ENCODE measurements at regions not wholly inside any gene's neighbourhood (a gene's known extent, or its start where the extent isn't known, plus 50 kb on each side); places are given as distances from the start of the nearest gene placed in this dataset.

DNA sequence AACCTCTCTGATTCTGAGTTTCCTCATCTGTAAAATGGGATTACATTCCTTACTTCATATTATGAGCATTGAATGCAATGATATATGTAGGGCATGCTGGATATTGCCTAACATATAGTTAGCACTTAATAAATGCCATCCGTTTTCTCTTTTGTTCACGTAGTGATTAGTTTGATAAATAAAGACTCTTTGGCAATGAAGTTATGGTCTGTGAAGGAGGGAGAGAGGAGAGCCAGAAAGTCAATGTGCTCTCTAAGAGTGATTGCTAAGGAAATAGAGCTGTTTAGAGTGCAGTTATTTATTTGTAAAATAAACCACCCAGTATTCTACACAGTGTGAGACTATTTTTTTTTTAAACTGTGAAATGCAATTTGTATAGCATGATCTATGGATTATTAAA lies 207.9 kb upstream of the E2F8 start:
- TF ChIP-seq, protein P1, sequence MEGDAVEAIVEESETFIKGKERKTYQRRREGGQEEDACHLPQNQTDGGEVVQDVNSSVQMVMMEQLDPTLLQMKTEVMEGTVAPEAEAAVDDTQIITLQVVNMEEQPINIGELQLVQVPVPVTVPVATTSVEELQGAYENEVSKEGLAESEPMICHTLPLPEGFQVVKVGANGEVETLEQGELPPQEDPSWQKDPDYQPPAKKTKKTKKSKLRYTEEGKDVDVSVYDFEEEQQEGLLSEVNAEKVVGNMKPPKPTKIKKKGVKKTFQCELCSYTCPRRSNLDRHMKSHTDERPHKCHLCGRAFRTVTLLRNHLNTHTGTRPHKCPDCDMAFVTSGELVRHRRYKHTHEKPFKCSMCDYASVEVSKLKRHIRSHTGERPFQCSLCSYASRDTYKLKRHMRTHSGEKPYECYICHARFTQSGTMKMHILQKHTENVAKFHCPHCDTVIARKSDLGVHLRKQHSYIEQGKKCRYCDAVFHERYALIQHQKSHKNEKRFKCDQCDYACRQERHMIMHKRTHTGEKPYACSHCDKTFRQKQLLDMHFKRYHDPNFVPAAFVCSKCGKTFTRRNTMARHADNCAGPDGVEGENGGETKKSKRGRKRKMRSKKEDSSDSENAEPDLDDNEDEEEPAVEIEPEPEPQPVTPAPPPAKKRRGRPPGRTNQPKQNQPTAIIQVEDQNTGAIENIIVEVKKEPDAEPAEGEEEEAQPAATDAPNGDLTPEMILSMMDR (IDR thresholded peaks at IDR 0.05) = no peak
- H3K27ac ChIP-seq = no peak overlapping the region
- WGBS, 4 donors = 93 to 95% (median 94%) methylated on average over 2 of the region's 2 CpGs
- H3K27me3 ChIP-seq = no peaks in the 10 kb centered on the region
- intact Hi-C loops (cut with DNase I) = loop anchor here in 1 of 10 donors (10.0 kb wide), 1 partner anchor 64 kb away; no protein-coding TSS in a partner anchor
- ATAC-seq (no peak), DNase-seq (no peak)
- H3K4me1 ChIP-seq = peaks cover 0 to 4% (median 0%) of the 10 kb centered on the region in 12 donors
- H3K9me3 ChIP-seq = no peaks in the 10 kb centered on the region
- H3K36me3 ChIP-seq = no peaks in the 10 kb centered on the region
- H3K4me3 ChIP-seq = no peak overlapping the region

GRCh38 chr11:19447150-19447566 lies 206.4 kb upstream of the E2F8 start:
- Histone ChIP-seq H3K27ac (no peak overlapping the region), H3K4me1 (peaks cover 0 to 8% (median 0%) of the 10 kb centered on the region in 12 donors), H3K9me3 (no peaks in the 10 kb centered on the region), H3K27me3 (no peaks in the 10 kb centered on the region), H3K4me3 (no peak overlapping the region), H3K36me3 (no peaks in the 10 kb centered on the region)
- ATAC-seq (no peak), DNase-seq (no peak)
- 54 to 79% (median 64%) methylated on average over 5 of the region's 5 CpGs for WGBS, 4 donors
- intact Hi-C loops (cut with DNase I) = loop anchor here in 1 of 10 donors (10.0 kb wide), 1 partner anchor 62 kb away; no protein-coding TSS in a partner anchor
- TF ChIP-seq POLR2A (IDR thresholded peaks at IDR 0.05) = no peak
- TF ChIP-seq, protein P1 (IDR thresholded peaks at IDR 0.05) = no peak

DNA sequence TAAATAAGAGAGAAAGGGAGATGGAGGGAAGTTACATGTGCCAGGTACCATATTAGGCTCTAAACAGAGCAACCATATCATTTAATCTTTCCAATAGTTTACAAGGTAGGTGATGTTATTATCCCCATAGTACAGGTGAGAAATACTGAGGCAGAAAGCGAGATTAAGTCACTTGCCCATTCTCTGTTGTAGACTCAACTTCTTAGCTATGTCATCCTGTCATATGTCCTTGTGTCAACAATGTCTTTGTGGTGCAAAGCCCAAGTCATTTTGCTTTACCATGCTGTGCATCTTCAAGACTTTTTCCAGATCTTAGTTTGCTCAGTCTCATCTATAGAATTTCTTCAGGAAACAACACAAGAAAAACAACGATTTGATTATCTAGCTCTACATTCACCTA lies 205.0 kb upstream of the E2F8 start:
- intact Hi-C loops (cut with DNase I) = loop anchor here in 1 of 10 donors (10.0 kb wide), 1 partner anchor 61 kb away; no protein-coding TSS in a partner anchor
- H3K9me3 ChIP-seq = no peaks in the 10 kb centered on the region
- 48 to 50% (median 49%) methylated on average over 2 of the region's 2 CpGs for WGBS, 4 donors
- TF ChIP-seq, protein P1 (IDR thresholded peaks at IDR 0.05) = no peak
- no peak for TF ChIP-seq POLR2A (IDR thresholded peaks at IDR 0.05)
- no peak overlapping the region for H3K27ac ChIP-seq
- peaks cover 0 to 16% (median 0%) of the 10 kb centered on the region in 12 donors for H3K4me1 ChIP-seq
- no peak overlapping the region for H3K4me3 ChIP-seq
- ATAC-seq (no peak), DNase-seq (no peak)
- no peaks in the 10 kb centered on the region for H3K36me3 ChIP-seq
- no peaks in the 10 kb centered on the region for H3K27me3 ChIP-seq

GRCh38 chr11:19444231-19444630 lies 203.5 kb upstream of the E2F8 start:
- peaks cover 0 to 16% (median 0%) of the 10 kb centered on the region in 12 donors for H3K4me1 ChIP-seq
- H3K4me3 ChIP-seq = no peak overlapping the region
- no peak for ATAC-seq
- DNase-seq = no peak
- WGBS, 4 donors = 77 to 90% (median 85%) methylated on average over 2 of the region's 2 CpGs
- intact Hi-C loops (cut with DNase I) = loop anchor here in 1 of 10 donors (10.0 kb wide), 1 partner anchor 59 kb away; no protein-coding TSS in a partner anchor
- TF ChIP-seq, protein P1 (IDR thresholded peaks at IDR 0.05) = no peak
- no peak for TF ChIP-seq POLR2A (IDR thresholded peaks at IDR 0.05)
- no peaks in the 10 kb centered on the region for H3K27me3 ChIP-seq
- no peaks in the 10 kb centered on the region for H3K9me3 ChIP-seq
- H3K36me3 ChIP-seq = no peaks in the 10 kb centered on the region
- no peak overlapping the region for H3K27ac ChIP-seq
